IMR-90 (cell line): ENCODE measurements at regions not wholly inside any gene's neighbourhood (a gene's known extent, or its start where the extent isn't known, plus 50 kb on each side); places are given as distances from the start of the nearest gene placed in this dataset.
A peak's percentile ranks its signal among the peaks of the same experiment; 100 is the strongest.

Experiments
- ATAC-seq: fragments of 200-7000 bp; cut with Tn5 transposase; 2 replicates; pipeline ENCODE4 v1.9.1; 2020; ENCODE audit warnings: low read depth, mild to moderate bottlenecking, moderate library complexity
- BruUV-seq: library from RNA; stranded (reverse); fragments of 400-500 nt; replicated peaks from 2 replicates; lab custom pipeline; 2021; lab: Mats Ljungman, UMichigan
- CTCF ChIA-PET: fragments of 300-600 bp; formaldehyde crosslinking; extraction: SDS; loops from one replicate; lab custom pipeline; 2021; ENCODE audit warnings: antibody characterized with exemption; lab: Yijun Ruan, JAX
- POLR2A ChIA-PET: fragments of 300-600 bp; sonication (Branson Sonifier 250); formaldehyde crosslinking; loops from one replicate; lab custom pipeline; 2022; ENCODE audit warnings: antibody characterized with exemption; ENCODE audit not compliant: unreplicated experiment; lab: Charles Lee
- DNase-seq: peaks from one replicate; pipeline ENCODE4 v3.0.0; 2013
- H2AFZ ChIP-seq: replicated peaks from 2 replicates; pipeline ENCODE3; 2013; ENCODE audit warnings: low read length, mild to moderate bottlenecking; ENCODE audit not compliant: poor library complexity
- H2AK5ac ChIP-seq: 2 replicates; pipeline ENCODE4 v1.6.1; 2013; ENCODE audit warnings: low read depth, low read length, inconsistent platforms
- H2AK9ac ChIP-seq: replicated peaks from 2 replicates; pipeline ENCODE3; 2013; ENCODE audit warnings: mild to moderate bottlenecking, low read depth, low read length, moderate library complexity; ENCODE audit not compliant: poor library complexity
- H2BK120ac ChIP-seq: 2 replicates; pipeline ENCODE4 v1.6.1; 2013; ENCODE audit warnings: low read depth, low read length, inconsistent platforms
- H2BK15ac ChIP-seq: 3 replicates; pipeline ENCODE4 v1.6.1; 2013; ENCODE audit warnings: low read depth, low read length, inconsistent platforms
- H2BK20ac ChIP-seq: 2 replicates; pipeline ENCODE4 v1.6.1; 2013; ENCODE audit warnings: low read depth, mild to moderate bottlenecking, inconsistent platforms, low read length, moderate library complexity
- H2BK5ac ChIP-seq: 2 replicates; pipeline ENCODE4 v1.6.1; 2013; ENCODE audit warnings: mild to moderate bottlenecking, low read depth, low read length, inconsistent platforms; ENCODE audit not compliant: poor library complexity, severe bottlenecking
- H3K14ac ChIP-seq: replicated peaks from 2 replicates; pipeline ENCODE4 v1.6.1; 2013; ENCODE audit warnings: low read depth, low read length, inconsistent platforms
- H3K18ac ChIP-seq: 2 replicates; pipeline ENCODE4 v1.6.1; 2013; ENCODE audit warnings: low read depth, low read length, control low read depth
- H3K23ac ChIP-seq: 2 replicates; pipeline ENCODE4 v1.6.1; 2013; ENCODE audit warnings: low read depth, low read length, inconsistent platforms
- H3K27ac ChIP-seq: 2 replicates; pipeline ENCODE4 v1.5.1; 2013; ENCODE audit warnings: mild to moderate bottlenecking, control low read depth, low read length; ENCODE audit not compliant: insufficient read depth
- H3K27me3 ChIP-seq: 2 replicates; pipeline ENCODE4 v1.6.1; 2013; ENCODE audit warnings: low read length; ENCODE audit not compliant: control insufficient read depth, insufficient read depth
- H3K36me3 ChIP-seq: 2 replicates; pipeline ENCODE4 v1.6.1; 2013; ENCODE audit warnings: low read length, mixed read lengths; ENCODE audit not compliant: control insufficient read depth, insufficient read depth
- H3K4ac ChIP-seq: 2 replicates; pipeline ENCODE4 v1.6.1; 2013; ENCODE audit warnings: low read depth, low read length, inconsistent platforms
- H3K4me1 ChIP-seq: 2 replicates; pipeline ENCODE4 v1.6.1; 2013; ENCODE audit warnings: low read length, mixed read lengths; ENCODE audit not compliant: control insufficient read depth, insufficient read depth
- H3K4me2 ChIP-seq: 2 replicates; pipeline ENCODE4 v1.6.1; 2013; ENCODE audit warnings: low read depth, mild to moderate bottlenecking, control low read depth, low read length, moderate library complexity
- H3K4me3 ChIP-seq: 2 replicates; pipeline ENCODE4 v1.5.1; 2013; ENCODE audit warnings: low read depth, mild to moderate bottlenecking, control low read depth, low read length, moderate library complexity; ENCODE audit not compliant: insufficient read depth
- H3K56ac ChIP-seq: 2 replicates; pipeline ENCODE4 v1.6.1; 2013; ENCODE audit warnings: low read length, inconsistent platforms; ENCODE audit not compliant: insufficient read depth; ENCODE audit errors: extremely low read depth
- H3K79me1 ChIP-seq, 2 experiments: 2 replicates each; pipeline ENCODE4 v1.6.1; 2013; ENCODE audit warnings: low read length in 2 of 2, inconsistent platforms in 1 of 2, low read depth in 1 of 2
- H3K9ac ChIP-seq: 2 replicates; pipeline ENCODE4 v1.6.1; 2013; ENCODE audit warnings: low read depth, low read length, control low read depth
- H3K9me1 ChIP-seq: 2 replicates; pipeline ENCODE4 v1.6.1; 2013; ENCODE audit warnings: low read length, inconsistent platforms; ENCODE audit not compliant: insufficient read depth
- H3K9me3 ChIP-seq: 2 replicates; pipeline ENCODE4 v1.6.1; 2013; ENCODE audit warnings: low read length; ENCODE audit not compliant: control insufficient read depth, insufficient read depth
- H4K20me1 ChIP-seq: 2 replicates; pipeline ENCODE4 v1.6.1; 2013; ENCODE audit warnings: low read length, inconsistent platforms; ENCODE audit not compliant: insufficient read depth
- H4K5ac ChIP-seq: 2 replicates; pipeline ENCODE4 v1.6.1; 2013; ENCODE audit warnings: mild to moderate bottlenecking, low read depth, low read length, control low read depth
- H4K8ac ChIP-seq, 2 experiments: 2 replicates each; pipeline ENCODE4 v1.6.1; 2013; ENCODE audit warnings: low read depth in 2 of 2, low read length in 2 of 2, control low read depth in 1 of 2, inconsistent platforms in 1 of 2
- H4K91ac ChIP-seq: 2 replicates; pipeline ENCODE4 v1.6.1; 2013; ENCODE audit warnings: low read depth, low read length, inconsistent platforms; ENCODE audit not compliant: insufficient read depth
- CHD1 ChIP-seq: IDR thresholded peaks from 2 replicates; pipeline ENCODE4 v1.6.1; 2012; ENCODE audit warnings: low read depth, low read length, improper control_type of control experiment
- ELK1 ChIP-seq: fragments of 150-350 bp; IDR thresholded peaks from 2 replicates; pipeline ENCODE4 v1.6.1; 2016; ENCODE audit warnings: low read depth, mild to moderate bottlenecking, low read length, moderate library complexity, borderline replicate concordance
- WGBS, 2 experiments: methylation state at CpG; one replicate each; pipeline versions ENCODE4 v1.1.5 to v1.1.7; 2013; ENCODE audit warnings: missing lambda C conversion rate in 2 of 2; ENCODE audit not compliant: insufficient read length in 1 of 2; ENCODE audit errors: extremely low coverage in 2 of 2; 5-methylcytosine and 5-hydroxymethylcytosine counted together
- dilution Hi-C: fragments of 300-500 bp; cut with HindIII; formaldehyde crosslinking; loops from one replicate; pipeline ENCODE4 v1.14.3; 2018; ENCODE audit warnings: low sequenced_read_pairs; ENCODE audit not compliant: unreplicated experiment
- in situ Hi-C: fragments of 300-500 bp; cut with MboI; formaldehyde crosslinking; loops from 3 replicates; pipeline ENCODE4 v1.14.3; 2019; ENCODE audit warnings: low sequenced_read_pairs, inconsistent platforms, mixed read lengths
- intact Hi-C: fragments of 100-400 bp; cut with micrococcal nuclease; formaldehyde crosslinking; loops from 2 replicates; pipeline ENCODE4 v1.10.0; 2022

GRCh38 chr9:119955276-119955675, 586.0 kb upstream of the BRINP1 start:
- no peaks in the 10 kb centered on the region for H3K27me3 ChIP-seq
- no peak overlapping the region for H2AK9ac ChIP-seq
- no peaks in the 10 kb centered on the region for H3K79me1 ChIP-seq
- intact Hi-C loops: no loop called here
- peak overlapping the region; percentile 85 for H3K18ac ChIP-seq
- in situ Hi-C loops: no loop called here
- no peaks in the 10 kb centered on the region for H4K20me1 ChIP-seq
- no peak overlapping the region for H2AFZ ChIP-seq
- H3K9me1 ChIP-seq: 0 out of 2 replicates have a peak, but pooled peaks cover under 1% of the 10 kb centered on the region
- H2AK5ac ChIP-seq: no peak overlapping the region; the same call in 1 of the 2 replicates
- H2BK120ac ChIP-seq: peak overlapping the region; percentile 78
- dilution Hi-C loops: no loop called here
- peak; percentile 13 for DNase-seq
- H3K56ac ChIP-seq: no peak overlapping the region
- H3K4ac ChIP-seq: peak overlapping the region; percentile 80
- TF ChIP-seq ELK1 (no peak), CHD1 (no peak)
- H2BK15ac ChIP-seq: peak overlapping the region; percentile 78; the same call in 1 of the 3 replicates
- H3K4me1 ChIP-seq: peaks cover 11% of the 10 kb centered on the region
- WGBS, 2 experiments: no CpG with 5 or more reads among the region's 3 CpGs
- no peak overlapping the region for H2BK5ac ChIP-seq
- BruUV-seq: no TSS peak
- H3K27ac ChIP-seq: no peak overlapping the region
- H4K5ac ChIP-seq: peak overlapping the region; percentile 75
- H3K36me3 ChIP-seq: no peaks in the 10 kb centered on the region
- no peak overlapping the region for H3K23ac ChIP-seq
- peak overlapping the region; percentile 64 for H2BK20ac ChIP-seq
- CTCF ChIA-PET: interaction anchor here (0.9 to 2.4 kb wide), 3 partner anchors 13 to 522 kb away, joined by 3 to 6 read pairs (median 4); no protein-coding TSS in a partner anchor
- peak overlapping the region in 1 of 2 experiments; percentile 57; a peak in 2 of 4 replicates for H4K8ac ChIP-seq
- H3K4me2 ChIP-seq: 0 out of 2 replicates have a peak overlapping the region, but pooled peaks have one; percentile 13
- POLR2A ChIA-PET: no interaction called here
- no peak for ATAC-seq
- no peak overlapping the region; the same call in 1 of the 2 replicates for H4K91ac ChIP-seq
- H3K14ac ChIP-seq: 0 out of 2 replicates have a peak overlapping the region, but pooled peaks have one; percentile 51
- H3K9ac ChIP-seq: no peak overlapping the region
- no peak overlapping the region for H3K4me3 ChIP-seq
- H3K9me3 ChIP-seq: no peaks in the 10 kb centered on the region
